HG03280 (cell line): ENCODE measurements at regions not wholly inside any gene's neighbourhood (a gene's known extent, or its start where the extent isn't known, plus 50 kb on each side); places are given as distances from the start of the nearest gene placed in this dataset.
"Not testable (repeated sequence)": the region's sequence is repeated elsewhere in the genome, so short reads cannot be mapped to it uniquely, and the experiment has no call there.

Experiments
- ATAC-seq: cut with Tn5 transposase; IDR thresholded peaks from one replicate; pipeline ENCODE4 v1.9.1; 2021; ENCODE audit warnings: mild to moderate bottlenecking, moderate library complexity; ENCODE audit not compliant: unreplicated experiment

DNA sequence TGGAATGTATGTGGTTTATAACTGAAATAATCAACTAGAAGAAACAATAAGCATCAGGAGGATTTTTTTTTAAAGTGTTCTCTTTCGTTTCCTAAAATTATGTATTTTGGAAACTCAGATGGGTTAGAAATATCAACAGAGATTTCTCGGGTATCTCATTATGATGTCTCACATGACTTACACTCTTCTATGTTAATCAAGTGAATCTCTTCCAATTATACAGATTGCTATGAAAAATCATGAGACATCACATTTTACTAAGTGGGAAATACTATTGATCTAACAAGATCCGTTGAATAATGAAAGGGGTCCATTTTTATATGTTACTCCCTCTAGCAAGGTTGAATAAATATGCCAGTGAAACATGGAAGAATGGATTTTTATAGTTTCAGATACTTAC, 54.7 kb upstream of the NRIP1 start:
- ATAC-seq, result no peak

DNA sequence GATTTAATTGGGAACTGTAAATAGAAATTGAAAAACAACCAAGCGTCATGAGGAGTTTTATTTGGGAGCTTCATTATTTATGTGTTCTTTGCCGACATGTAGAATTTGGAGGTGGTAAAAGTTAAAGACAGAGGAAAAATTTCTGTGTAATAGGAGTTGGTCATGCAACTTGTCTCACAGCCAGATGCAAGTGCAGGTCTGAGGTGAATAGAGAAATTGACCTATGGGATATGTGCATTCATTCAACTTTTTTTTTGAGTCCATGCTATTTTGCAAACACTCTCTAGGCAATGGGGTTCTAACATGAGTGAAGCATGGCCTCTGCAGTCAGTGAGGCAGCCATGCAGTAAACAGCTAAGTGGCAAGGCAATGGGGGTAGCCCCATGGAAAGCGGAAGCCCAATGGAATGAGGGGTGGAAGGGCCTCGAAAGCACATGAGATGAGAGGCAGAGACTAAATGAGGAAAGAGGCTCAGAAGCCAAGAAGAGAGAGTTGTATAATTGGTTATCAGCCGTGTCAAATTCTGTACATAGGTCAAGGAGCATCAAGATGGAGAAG, 56.4 kb upstream of the NRIP1 start:
- ATAC-seq, result no peak

DNA sequence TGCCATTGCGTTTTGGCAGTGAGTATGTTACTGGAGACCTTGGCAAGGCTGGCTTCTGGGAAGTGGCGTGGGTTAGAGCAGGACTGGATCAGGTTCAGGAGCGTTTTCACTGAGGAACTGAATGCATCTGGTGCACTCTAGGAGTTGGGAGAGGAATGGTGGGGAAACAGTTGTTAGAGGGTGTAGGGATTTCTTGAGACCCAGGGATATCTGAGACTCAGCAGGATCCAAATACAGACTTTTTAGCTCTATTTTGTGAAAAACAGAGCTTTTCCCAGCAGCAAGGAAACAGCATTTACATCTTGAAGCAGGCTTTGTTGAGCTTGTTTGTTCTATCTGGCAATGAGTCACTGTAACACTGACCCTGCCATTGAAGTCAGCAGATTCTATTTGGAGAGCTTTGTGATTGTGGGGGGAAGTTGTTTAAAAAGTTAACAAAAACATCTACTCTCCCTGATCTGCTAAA, 56.9 kb upstream of the NRIP1 start:
- no peak for ATAC-seq

DNA sequence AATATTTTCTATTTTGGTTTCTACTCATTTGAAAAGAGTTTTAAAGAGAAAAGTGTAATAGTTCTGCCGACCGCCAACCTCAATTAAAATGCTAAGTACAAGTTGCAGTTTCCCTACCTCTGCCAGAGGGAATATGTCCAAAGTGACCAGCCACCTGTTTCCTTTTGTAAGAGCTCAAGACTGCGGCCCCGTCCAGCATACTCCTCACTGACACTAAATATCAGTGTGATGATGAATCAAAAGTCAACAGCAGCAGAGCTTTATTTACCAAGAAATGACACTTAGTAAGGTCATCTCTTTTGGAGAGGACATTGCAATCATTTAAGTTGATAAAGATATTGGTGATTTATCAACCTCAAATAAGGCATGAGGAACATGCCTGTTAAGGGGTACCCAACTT, 57.4 kb upstream of the NRIP1 start:
- no peak for ATAC-seq

DNA sequence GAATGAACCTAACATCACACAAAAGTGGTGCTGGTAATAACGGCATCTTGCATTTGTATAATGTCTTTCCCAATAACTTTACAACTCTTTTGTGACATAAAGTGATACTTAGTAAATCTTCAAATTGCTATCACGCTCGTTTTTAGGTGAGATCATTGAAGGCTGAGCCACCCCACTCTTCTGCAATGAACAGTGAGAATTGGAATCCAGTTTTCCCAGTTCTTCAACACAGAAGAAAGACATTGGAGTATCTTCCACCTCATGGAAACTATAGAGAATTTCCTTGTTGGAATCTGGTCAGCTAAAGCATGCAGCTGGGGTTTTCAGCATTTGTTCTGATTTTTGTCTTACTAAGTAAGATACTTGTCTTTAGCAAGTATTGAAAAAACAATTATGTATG, 59.9 kb upstream of the NRIP1 start:
- no peak for ATAC-seq

DNA sequence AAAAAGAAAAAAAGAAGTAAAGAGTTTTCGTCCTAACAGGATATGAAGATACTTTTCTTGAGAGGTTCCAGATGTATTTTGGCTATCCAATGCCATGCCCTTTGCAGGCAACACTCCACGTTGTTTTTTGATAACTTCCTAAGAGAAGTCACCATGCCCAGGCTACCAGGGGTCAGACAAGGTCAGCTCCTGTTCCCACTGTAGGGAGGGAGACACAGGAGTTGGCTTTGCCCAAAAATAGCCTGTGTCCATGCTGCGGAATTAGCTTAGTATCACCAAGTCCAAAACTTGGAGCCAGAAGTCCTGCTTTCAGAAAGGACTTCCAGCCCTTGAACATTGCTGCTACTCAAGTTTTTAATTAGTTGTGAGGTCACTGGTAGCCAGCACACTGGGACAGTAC, 62.1 kb upstream of the NRIP1 start:
- ATAC-seq, result no peak

DNA sequence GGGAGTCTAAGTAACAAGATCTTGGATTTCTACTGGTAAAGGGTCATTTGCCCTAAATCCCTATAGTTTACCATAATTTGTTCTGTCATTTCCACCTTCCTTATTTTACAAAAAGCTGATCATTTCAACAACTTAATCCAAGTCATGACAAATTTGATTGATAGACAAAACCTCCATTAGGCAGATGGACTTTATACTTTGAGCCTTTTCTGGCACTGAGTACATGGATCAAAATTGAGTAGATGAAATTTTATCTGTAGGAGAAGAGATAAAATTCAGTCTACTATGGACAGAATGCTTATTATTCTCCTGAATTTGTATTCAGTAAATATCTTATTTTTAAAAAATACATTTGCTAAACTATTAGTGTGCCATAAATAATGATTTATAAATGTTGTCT, 62.6 kb upstream of the NRIP1 start:
- ATAC-seq, result no peak

DNA sequence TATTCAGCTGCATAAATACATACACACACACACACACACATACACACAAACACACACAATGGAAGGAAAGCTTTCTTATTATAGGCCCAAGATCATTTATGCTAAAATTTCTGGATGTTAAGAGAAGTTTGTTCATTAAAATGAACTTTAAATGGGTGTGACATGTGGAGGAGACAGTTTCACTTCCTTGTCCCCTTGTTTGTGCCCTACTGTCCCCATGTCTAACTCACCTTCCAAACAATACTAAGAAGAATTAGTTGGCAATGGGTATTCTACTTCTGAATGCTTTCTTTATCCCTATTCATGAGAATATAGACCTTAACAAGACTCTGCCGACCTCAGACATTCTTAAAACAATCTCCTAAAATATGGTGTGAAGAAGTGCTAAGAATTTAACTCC, 63.5 kb upstream of the NRIP1 start:
- no peak for ATAC-seq

DNA sequence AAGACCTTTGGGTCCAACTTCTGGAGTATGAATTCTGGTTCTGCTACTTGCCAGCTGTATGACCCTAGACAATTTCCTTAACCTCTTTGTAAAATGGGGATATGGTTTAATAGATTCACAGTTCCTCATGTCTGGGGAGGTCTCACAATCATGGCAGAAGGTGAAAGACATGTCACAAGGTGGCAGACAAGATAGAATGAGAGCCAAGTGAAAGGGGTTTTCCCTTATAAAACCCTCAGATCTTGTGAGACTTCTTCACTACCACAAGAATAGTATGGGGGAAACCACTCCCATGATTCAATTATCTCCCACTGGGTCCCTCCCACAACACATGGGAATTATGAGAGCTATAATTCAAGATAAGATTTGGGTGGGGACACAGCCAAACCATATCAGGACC, 63.9 kb upstream of the NRIP1 start:
- ATAC-seq, result not testable (repeated sequence)

DNA sequence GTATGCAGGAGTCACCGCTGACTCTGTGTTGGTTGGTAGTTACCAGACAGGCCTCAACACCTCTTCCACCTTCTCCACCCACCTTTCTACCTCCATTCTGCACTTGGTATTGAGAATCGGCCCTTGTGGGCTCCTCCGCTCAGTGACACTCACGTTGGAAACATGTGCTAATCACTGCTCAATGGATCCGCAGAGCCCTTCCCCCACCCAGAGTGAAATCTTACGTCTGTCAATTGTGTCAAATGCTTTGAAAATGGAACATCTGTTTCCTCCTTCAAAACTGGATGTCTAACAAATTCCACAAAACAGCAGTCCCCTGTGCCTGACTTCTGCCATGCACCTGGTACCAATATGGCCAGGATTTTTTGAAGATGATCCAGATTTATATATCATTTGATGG, 65.5 kb upstream of the NRIP1 start:
- no peak for ATAC-seq

DNA sequence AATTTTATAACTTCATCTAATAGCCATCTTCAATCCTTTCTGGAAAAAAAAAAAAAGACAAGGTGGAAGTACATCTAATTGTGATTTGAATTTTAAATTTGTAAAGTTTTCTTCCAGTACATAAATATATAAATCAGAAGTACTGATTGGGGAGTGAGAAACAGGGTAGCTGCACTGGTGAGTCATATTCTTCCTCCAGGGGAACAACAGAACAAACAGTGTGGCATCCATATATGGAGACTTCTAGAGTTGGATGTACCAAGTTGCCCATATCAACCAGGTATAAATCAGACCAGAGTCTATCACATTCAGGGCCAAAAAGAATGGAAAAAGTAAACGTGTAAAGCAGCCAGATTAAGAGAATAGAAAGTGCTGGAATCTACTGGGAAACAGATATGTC, 66.0 kb upstream of the NRIP1 start:
- no peak for ATAC-seq

DNA sequence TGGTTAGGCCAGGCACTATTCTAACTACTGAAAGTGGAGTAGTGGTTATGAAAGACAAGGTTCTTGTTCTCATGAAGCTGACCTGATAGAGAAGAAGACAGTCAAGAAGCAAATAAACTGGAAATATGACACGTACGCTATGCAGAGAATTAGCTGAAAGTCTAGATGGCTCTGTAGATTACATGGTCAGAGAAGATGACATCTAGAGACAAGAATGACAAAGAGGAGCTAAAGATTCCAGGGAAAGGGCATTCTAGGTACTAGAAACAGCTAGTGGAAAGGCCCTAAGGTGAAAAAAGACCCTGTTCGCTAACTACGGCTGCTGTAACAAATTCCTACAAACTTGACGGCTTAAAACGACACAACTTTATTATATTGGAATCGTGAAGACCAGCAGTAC, 68.0 kb upstream of the NRIP1 start:
- no peak for ATAC-seq

DNA sequence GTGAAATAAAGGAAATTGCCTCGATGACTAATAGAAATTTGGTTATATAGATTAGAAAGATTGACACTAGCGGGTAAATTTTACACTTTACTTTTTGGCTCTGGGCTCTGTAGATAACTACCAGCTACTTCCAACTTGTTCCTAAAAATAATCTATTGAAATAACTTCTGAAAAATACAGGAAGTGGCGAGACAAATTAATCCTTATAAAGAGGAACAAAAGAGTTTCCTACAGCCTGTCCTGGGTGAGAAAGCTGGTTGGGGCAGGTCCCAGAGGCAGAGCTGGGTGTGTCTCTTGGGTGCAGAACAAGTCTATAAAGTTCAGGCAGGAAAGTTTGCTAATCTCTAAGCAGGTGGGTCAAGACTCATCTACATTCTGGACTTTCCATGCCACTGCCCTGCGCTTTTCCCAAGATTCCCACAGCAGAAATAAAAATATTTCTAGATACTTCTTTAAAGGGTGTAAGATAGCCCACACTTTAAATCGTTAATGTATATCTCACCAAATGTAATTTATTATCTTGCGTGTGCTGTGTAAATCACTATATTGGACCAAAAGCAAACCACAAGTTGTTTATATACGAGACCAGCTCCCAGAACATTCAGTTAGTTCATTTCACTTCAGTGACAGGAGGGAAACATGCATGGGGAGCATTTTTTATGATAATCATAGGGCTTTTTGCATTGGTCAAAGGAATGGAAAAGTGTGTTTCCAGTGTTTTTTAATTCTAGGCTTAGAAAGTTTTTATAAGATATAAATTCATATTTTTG, 70.1 kb upstream of the NRIP1 start:
- no peak for ATAC-seq

DNA sequence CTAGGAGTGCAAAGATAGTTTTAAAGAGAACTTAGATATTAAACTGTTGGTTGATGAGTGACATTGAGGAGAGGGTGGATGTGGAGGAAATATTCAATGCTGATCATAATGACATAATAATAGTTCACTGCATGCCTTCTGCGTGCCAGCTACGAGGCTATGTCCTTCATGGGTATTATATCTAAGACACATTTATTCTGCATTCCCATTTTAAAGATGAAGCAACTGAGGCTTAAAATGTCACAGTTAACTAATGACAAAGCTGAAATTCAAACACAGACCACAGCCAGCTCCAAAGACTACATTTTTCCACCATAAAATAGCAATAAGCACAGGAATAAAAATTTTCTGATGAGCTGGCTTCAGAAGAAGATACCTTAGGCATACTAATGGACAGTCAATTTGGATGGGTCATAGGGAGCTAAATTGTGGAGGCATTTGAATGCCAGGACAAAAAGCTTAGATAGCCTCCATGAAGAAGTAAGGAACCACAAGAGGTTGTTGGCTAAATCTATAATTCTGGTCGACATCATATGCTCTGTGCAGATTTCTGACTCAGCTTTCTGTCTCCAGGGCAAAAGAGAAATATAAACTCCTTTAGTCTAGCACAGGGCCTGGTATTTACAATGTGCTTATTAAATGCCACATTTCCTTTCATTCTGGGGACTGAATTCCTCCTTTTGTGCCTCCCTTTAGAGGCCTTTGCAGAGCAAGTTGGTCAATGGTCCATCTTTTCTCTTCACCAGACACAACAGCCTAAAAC, 71.2 kb upstream of the NRIP1 start:
- ATAC-seq, result no peak

DNA sequence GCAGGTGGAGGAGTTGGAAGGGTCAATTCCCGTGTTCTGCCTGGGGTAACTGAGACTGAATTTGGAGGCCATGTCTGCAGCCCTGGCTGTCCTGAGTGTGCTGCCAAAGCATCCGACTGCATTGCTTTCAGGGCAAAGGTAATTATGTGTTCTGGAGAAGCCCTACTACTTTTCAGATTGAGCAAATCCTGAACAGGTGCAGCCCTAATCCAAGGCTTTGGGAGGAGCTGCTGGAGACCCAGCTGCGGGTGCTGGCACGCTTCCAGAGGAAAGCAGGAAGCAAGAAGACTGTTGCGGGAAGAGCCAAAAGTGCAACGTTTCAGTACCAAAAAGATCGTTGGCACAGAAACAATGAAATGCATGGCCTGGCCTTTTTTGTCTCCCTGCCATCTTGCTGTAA, 73.7 kb upstream of the NRIP1 start:
- no peak for ATAC-seq

DNA sequence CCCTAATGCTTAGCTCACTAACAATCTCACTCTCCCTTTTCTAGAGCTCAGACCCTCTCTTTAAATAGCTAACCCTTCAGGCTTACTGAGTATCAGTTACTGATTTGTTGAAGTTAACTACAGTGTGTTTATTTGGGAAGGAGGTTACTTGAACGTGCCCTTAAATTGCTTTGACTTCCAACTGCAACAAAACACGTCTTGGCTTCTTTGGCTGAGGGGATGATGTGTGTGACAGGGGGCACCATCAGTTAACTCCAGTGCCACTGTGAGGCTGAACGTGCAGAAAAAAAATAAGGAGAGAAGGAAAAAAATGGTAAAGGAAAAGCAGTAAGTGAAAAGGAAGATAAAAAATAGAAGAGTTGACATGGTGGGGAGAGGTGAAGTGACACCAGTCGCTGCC, 75.1 kb upstream of the NRIP1 start:
- ATAC-seq, result no peak

DNA sequence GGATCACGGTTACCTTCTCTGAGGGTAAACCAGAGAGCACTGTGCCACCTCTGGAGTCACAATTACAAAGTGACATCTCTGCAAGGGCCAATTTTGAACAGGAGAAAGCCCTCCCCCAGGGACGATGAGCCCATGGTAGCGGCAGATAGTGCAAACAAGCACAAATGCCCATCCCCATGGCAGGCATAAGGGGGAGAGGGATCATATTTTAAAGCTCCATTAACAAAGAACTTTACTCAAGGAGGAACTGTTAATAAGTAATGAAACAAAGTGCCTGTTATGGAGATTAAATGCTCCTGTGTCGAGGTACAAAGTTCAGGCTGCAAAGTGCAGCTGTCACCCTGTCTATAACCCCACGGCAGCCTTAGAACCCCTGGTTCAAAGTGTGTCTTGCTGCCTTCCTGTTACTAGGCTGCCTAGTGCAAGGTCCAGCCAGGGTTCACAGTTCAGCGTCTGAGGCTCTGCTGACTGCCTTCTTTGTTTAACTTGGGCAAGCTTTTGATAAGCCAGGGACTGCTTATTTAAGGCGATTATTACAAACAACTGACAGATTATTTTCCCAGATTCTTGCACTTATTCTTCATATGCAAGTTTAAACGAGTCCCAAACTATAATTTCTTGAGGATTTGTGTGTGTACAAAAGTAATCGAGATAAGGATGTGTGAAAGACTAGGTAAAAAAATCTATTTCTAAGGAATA, 75.7 kb upstream of the NRIP1 start:
- no peak for ATAC-seq

DNA sequence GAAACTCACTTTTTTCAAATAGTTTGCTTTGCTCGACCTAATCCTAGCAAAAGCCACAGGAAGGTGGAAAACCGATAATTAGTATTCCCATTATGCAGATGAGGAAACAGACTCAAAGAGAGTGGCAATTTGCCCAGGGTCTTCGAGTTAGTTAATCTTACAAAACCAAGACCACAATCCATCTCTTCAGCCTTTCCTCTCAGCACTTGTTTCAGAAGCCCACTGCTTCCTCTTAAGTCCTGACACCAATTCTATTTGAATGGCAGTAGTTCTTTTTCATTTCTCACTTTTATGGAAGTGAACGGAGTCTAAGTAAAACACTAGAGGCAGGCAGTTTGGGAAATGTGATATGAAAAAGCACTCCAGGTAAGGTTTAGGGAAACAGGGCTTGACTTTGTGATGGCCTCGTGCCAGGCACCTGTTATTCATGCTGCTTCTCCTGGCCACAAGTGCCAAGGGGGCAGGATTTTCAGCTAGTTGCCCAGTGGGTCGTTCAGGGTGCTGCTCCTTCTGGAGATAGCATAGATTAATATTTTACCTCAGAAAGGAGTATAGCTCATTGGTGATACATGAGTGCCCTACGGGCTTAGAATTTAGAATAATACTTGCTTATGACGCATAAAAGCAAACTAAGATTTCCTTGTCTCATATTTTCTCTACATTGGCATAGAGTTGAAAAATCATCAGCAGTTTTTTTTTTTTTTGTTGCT, 76.6 kb upstream of the NRIP1 start:
- ATAC-seq, result no peak

DNA sequence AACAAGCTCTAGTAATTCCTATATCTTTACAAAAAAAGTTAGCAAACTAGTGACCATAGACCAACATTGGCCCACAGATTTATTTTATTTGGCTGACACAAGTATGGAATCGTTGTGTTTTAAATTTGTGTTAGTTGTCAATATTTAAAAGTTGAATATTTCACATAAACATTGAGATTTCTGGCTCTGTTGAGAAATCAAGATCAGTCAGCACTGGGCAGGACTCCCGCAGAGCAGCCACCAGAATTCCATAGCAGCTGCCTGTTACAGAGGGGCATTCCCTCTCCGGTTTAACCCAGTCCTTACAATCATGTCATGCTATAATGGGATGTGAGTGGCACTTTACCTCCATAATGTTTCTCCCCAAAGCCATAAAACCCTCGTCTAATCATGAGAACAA, 79.2 kb upstream of the NRIP1 start:
- ATAC-seq, result no peak

DNA sequence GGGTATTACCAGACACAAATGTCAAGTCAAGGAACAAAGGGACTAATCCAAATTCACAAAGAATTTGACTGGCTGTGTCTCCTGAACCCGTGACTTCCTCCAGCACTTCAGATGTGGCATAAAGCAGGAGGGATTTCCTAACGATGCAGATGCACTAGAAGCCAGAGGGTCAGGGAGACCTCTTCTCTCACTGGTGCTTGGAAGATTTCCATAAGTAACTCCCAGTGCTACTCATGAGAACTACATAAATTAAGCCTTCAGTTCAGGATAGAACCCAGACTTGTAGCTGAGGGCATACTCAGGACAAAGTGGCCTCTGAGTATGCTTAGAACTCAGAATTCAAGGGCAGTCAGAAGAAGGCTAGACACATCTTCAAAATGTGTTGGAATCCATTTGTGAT, 83.6 kb upstream of the NRIP1 start:
- no peak for ATAC-seq
